Endothelial cell of umbilical vein (primary cell): ENCODE measurements at regions not wholly inside any gene's neighbourhood (a gene's known extent, or its start where the extent isn't known, plus 50 kb on each side); places are given as distances from the start of the nearest gene placed in this dataset.
A peak's percentile ranks its signal among the peaks of the same experiment; 100 is the strongest.

Source experiments
- BruUV-seq: library from RNA; stranded (reverse); fragments of 400-500 nt; replicated peaks from 2 replicates; lab custom pipeline; 2021; lab: Mats Ljungman, UMichigan
- CTCF ChIA-PET: fragments of 300-600, 350-600 bp; sonication (Branson Sonifier 250); formaldehyde crosslinking; loops from one replicate; lab custom pipeline; 2021; ENCODE audit warnings: antibody characterized with exemption, inconsistent platforms; lab: Charles Lee
- POLR2A ChIA-PET: fragments of 300-600, 350-600 bp; sonication (Branson Sonifier 250); formaldehyde crosslinking; loops from one replicate; lab custom pipeline; 2021; ENCODE audit warnings: antibody characterized with exemption, inconsistent platforms; lab: Charles Lee
- DNase-seq: peaks from one replicate; pipeline ENCODE4 v3.0.0-alpha.2; 2011; ENCODE audit warnings: low read depth, low spot score
- FAIRE-seq: peaks from 2 replicates; lab custom pipeline; 2011; peaks lifted over from hg19 to GRCh38; lab: Jason Lieb, UNC
- H2AFZ ChIP-seq: 2 replicates; pipeline ENCODE4 v1.6.0; 2012; ENCODE audit warnings: low read depth, low read length, control low read depth, inconsistent platforms
- H3K27ac ChIP-seq: 2 replicates; pipeline ENCODE4 v1.5.1; 2011; ENCODE audit warnings: low read depth, mild to moderate bottlenecking, control low read depth, low read length, moderate library complexity; ENCODE audit not compliant: insufficient read depth
- H3K27me3 ChIP-seq, 2 experiments: 2 replicates each; pipeline versions ENCODE4 v1.6.0 to v1.6.1; 2011; ENCODE audit warnings: low read length in 2 of 2, mixed read lengths in 1 of 2; ENCODE audit not compliant: control insufficient read depth in 2 of 2, insufficient read depth in 2 of 2
- H3K36me3 ChIP-seq, 2 experiments: 2 replicates in 1 of 2; 3 replicates in 1 of 2; pipeline ENCODE4 v1.5.1; 2011; ENCODE audit warnings: low read length in 2 of 2, mild to moderate bottlenecking in 1 of 2, moderate library complexity in 1 of 2; ENCODE audit not compliant: control insufficient read depth in 2 of 2, insufficient read depth in 2 of 2; ENCODE audit errors: extremely low read depth in 1 of 2
- H3K4me1 ChIP-seq: 3 replicates; pipeline ENCODE4 v1.5.1; 2011; ENCODE audit warnings: mild to moderate bottlenecking, low read length; ENCODE audit not compliant: control insufficient read depth, insufficient read depth; ENCODE audit errors: extremely low read depth
- H3K4me2 ChIP-seq: 2 replicates; pipeline ENCODE4 v1.6.1; 2011; ENCODE audit warnings: low read length, control low read depth, mixed read lengths; ENCODE audit not compliant: insufficient read depth
- H3K4me3 ChIP-seq, 3 experiments: fragments of 200-600 bp in 1 of 3; sonication (generic), shearing (Covaris generic) in 1 of 3; replicated peaks in 1 of 3; 2 replicates each; pipeline ENCODE4 v1.5.1; 2011 to 2016; ENCODE audit warnings: control low read depth in 3 of 3, low read length in 3 of 3, mild to moderate bottlenecking in 2 of 3, inconsistent platforms in 1 of 3, low read depth in 1 of 3, moderate library complexity in 1 of 3; ENCODE audit not compliant: insufficient read depth in 1 of 3
- H3K79me2 ChIP-seq: 2 replicates; pipeline ENCODE4 v1.6.0; 2012; ENCODE audit warnings: low read length, inconsistent platforms; ENCODE audit not compliant: control insufficient read depth, insufficient read depth
- H3K9ac ChIP-seq: replicated peaks from 2 replicates; pipeline ENCODE3; 2011; ENCODE audit warnings: low read length, control low read depth; ENCODE audit not compliant: insufficient read depth; ENCODE audit errors: extremely low read depth
- H3K9me1 ChIP-seq: replicated peaks from 3 replicates; pipeline ENCODE4 v1.6.0; 2011; ENCODE audit warnings: mild to moderate bottlenecking, low read length; ENCODE audit not compliant: control insufficient read depth, insufficient read depth; ENCODE audit errors: extremely low read depth
- H3K9me3 ChIP-seq: replicated peaks from 2 replicates; pipeline ENCODE4 v1.5.1; 2012; ENCODE audit warnings: low read length, inconsistent platforms; ENCODE audit not compliant: control insufficient read depth, insufficient read depth
- H4K20me1 ChIP-seq: replicated peaks from 2 replicates; pipeline ENCODE3; 2011; ENCODE audit warnings: mild to moderate bottlenecking, low read length; ENCODE audit not compliant: control insufficient read depth, insufficient read depth; ENCODE audit errors: extremely low read depth
- EZH2 ChIP-seq: IDR thresholded peaks from 2 replicates; pipeline ENCODE4 v1.6.1; 2012; ENCODE audit warnings: borderline replicate concordance, low read depth, mild to moderate bottlenecking, moderate library complexity, low read length, inconsistent platforms; ENCODE audit not compliant: severe bottlenecking
- FOS ChIP-seq: IDR thresholded peaks from 2 replicates; pipeline ENCODE4 v1.6.1; 2011; ENCODE audit warnings: mild to moderate bottlenecking, low read length, moderate library complexity, borderline replicate concordance; ENCODE audit not compliant: insufficient read depth
- GATA2 ChIP-seq: IDR thresholded peaks from 2 replicates; pipeline ENCODE4 v1.7.0; 2011; ENCODE audit warnings: low read depth, mild to moderate bottlenecking, moderate library complexity, mixed read lengths, low read length; ENCODE audit not compliant: insufficient read length, insufficient read depth
- JUN ChIP-seq: IDR thresholded peaks from 2 replicates; pipeline ENCODE4 v1.6.1; 2011; ENCODE audit warnings: borderline replicate concordance, low read depth; ENCODE audit not compliant: insufficient read length, insufficient read depth
- MYC ChIP-seq: IDR thresholded peaks from one replicate; pipeline ENCODE4 v1.6.1; 2011; ENCODE audit warnings: mild to moderate bottlenecking, low read depth, low read length
- POLR2A ChIP-seq: IDR thresholded peaks from 2 replicates; pipeline ENCODE4 v1.6.1; 2012; ENCODE audit warnings: low read depth, mild to moderate bottlenecking, control low read depth, low read length
- POLR2AphosphoS5 ChIP-seq: IDR thresholded peaks from 2 replicates; pipeline ENCODE4 v1.6.1; 2012; ENCODE audit warnings: low read depth, mild to moderate bottlenecking, control low read depth, low read length, moderate library complexity; ENCODE audit not compliant: insufficient read depth
- dilution Hi-C: fragments of 300-500 bp; cut with MboI; formaldehyde crosslinking; loops from one replicate; pipeline ENCODE4 v1.15.0; 2019; ENCODE audit warnings: low sequenced_read_pairs; ENCODE audit not compliant: extremely low pct_ligation_motif_present
- intact Hi-C: fragments of 100-400 bp; cut with micrococcal nuclease; formaldehyde crosslinking; loops from one replicate; pipeline ENCODE4 v1.10.0; 2022
- TF ChIP-seq, protein P1 (sequence below), 2 donors: IDR thresholded peaks; 1 replicate in 1 of 2; 2 replicates in 1 of 2; pipeline ENCODE4 v1.5.1; 2011; ENCODE audit warnings: low read length in 2 of 2, mild to moderate bottlenecking in 2 of 2, moderate library complexity in 2 of 2, control low read depth in 1 of 2, inconsistent platforms in 1 of 2, low read depth in 1 of 2; ENCODE audit not compliant: insufficient read depth in 1 of 2; ENCODE audit errors: extremely low read depth in 1 of 2
- TF ChIP-seq, protein P2 (sequence below): IDR thresholded peaks from 2 replicates; pipeline ENCODE4 v1.6.1; 2011; ENCODE audit not compliant: insufficient read depth, insufficient read length

DNA sequence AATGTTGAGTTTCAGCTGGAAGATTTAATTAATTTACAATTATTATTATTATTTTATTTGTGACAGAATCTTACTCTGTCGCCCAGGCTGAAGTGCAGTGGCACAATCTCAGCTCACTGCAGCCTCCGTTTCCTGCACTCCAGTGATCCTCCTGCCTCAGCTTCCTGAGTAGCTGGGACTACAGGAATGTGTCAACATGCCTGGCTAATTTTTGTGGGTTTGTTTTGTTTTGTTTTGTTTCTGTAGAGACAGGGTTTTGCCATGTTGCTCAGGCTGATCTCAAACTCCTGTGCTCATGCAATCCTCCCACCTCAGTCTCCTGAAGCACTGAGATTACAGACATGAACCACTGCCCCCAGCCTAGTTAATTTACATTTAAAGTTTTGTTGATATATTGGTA is 93.8 kb upstream of the MEOX2 start:
- DNase-seq (peak; percentile 86), FAIRE-seq (peak; percentile 71)
- Histone ChIP-seq H3K9me1 (no peaks in the 10 kb centered on the region), H3K4me3 (no peak overlapping the region), H3K9ac (no peak overlapping the region), H4K20me1 (no peaks in the 10 kb centered on the region), H2AFZ (no peak overlapping the region), H3K4me1 (no peaks in the 10 kb centered on the region), H3K79me2 (no peaks in the 10 kb centered on the region), H3K36me3 (no peaks in the 10 kb centered on the region), H3K27me3 (no peaks in the 10 kb centered on the region), H3K27ac (no peak overlapping the region), H3K9me3 (no peaks in the 10 kb centered on the region), H3K4me2 (no peak overlapping the region)
- POLR2A ChIA-PET: no interaction called here
- intact Hi-C loops: loop anchor here (1.0 to 5.0 kb wide), 2 partner anchors 57 to 282 kb away; no protein-coding TSS in a partner anchor
- dilution Hi-C loops: no loop called here
- TF ChIP-seq, protein P1, sequence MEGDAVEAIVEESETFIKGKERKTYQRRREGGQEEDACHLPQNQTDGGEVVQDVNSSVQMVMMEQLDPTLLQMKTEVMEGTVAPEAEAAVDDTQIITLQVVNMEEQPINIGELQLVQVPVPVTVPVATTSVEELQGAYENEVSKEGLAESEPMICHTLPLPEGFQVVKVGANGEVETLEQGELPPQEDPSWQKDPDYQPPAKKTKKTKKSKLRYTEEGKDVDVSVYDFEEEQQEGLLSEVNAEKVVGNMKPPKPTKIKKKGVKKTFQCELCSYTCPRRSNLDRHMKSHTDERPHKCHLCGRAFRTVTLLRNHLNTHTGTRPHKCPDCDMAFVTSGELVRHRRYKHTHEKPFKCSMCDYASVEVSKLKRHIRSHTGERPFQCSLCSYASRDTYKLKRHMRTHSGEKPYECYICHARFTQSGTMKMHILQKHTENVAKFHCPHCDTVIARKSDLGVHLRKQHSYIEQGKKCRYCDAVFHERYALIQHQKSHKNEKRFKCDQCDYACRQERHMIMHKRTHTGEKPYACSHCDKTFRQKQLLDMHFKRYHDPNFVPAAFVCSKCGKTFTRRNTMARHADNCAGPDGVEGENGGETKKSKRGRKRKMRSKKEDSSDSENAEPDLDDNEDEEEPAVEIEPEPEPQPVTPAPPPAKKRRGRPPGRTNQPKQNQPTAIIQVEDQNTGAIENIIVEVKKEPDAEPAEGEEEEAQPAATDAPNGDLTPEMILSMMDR (IDR thresholded peaks at IDR 0.05; ENCODE audit: extremely low read depth in 1 of 2, insufficient read depth in 1 of 2, low read depth in 1 of 2, low read length in 2 of 2): no peak
- peak; percentile 8 for TF ChIP-seq JUN
- CTCF ChIA-PET: interaction anchor here (1.0 kb wide), 1 partner anchor 59 kb away, joined by 3 read pairs; no protein-coding TSS in a partner anchor
- no TSS peak for BruUV-seq

DNA sequence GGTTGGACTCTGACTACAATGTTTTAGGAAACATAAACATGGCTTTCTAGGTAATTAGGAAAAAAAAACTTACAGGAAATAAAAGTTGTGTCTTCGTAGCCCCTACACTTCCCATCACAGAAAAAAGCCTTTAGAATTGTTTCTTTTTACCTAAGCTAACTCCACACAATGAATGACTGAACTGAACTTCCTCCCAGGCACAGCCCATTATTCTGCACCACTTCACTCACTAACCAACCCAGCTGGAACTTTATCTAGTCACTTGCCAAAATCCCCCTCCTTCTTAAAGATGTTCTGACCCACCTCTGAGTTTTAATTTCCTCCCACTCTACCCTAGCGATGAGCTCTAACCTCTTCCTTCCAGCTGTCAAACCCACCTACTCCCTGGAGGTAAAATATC is 91.7 kb upstream of the MEOX2 start:
- peak overlapping the region; percentile 11 for H2AFZ ChIP-seq
- CTCF ChIA-PET: interaction anchor here (1.2 kb wide), 1 partner anchor 9 kb away, joined by 3 read pairs; no protein-coding TSS in a partner anchor
- POLR2A ChIA-PET: no interaction called here
- FAIRE-seq (no peak), DNase-seq (peak; percentile 15)
- intact Hi-C loops (no loop called here), dilution Hi-C loops (no loop called here)
- BruUV-seq: no TSS peak
- no peaks in the 10 kb centered on the region for H3K4me1 ChIP-seq
- no peaks in the 10 kb centered on the region for H3K27me3 ChIP-seq
- no peaks in the 10 kb centered on the region for H3K9me1 ChIP-seq
- no peaks in the 10 kb centered on the region for H3K79me2 ChIP-seq
- H3K4me2 ChIP-seq: no peak overlapping the region
- TF ChIP-seq POLR2A (no peak), EZH2 (no peak), POLR2AphosphoS5 (no peak), GATA2 (no peak), MYC (no peak), FOS (no peak), JUN (no peak)
- TF ChIP-seq, protein P2, sequence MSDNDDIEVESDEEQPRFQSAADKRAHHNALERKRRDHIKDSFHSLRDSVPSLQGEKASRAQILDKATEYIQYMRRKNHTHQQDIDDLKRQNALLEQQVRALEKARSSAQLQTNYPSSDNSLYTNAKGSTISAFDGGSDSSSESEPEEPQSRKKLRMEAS: no peak
- TF ChIP-seq, protein P1 (IDR thresholded peaks at IDR 0.05; ENCODE audit: extremely low read depth in 1 of 2, insufficient read depth in 1 of 2, low read depth in 1 of 2, low read length in 2 of 2): no peak
- H3K36me3 ChIP-seq: no peaks in the 10 kb centered on the region
- H3K27ac ChIP-seq: no peak overlapping the region
- no peaks in the 10 kb centered on the region for H4K20me1 ChIP-seq
- no peak overlapping the region for H3K4me3 ChIP-seq
- no peak overlapping the region for H3K9ac ChIP-seq
- no peaks in the 10 kb centered on the region for H3K9me3 ChIP-seq
